GM13976 (cell line): ENCODE measurements at regions not wholly inside any gene's neighbourhood (a gene's known extent, or its start where the extent isn't known, plus 50 kb on each side); places are given as distances from the start of the nearest gene placed in this dataset.
"Not testable (repeated sequence)": the region's sequence is repeated elsewhere in the genome, so short reads cannot be mapped to it uniquely, and the experiment has no call there.

ENCODE experiments used
- DNase-seq: peaks from one replicate; pipeline ENCODE4 v3.0.0; 2012; ENCODE audit warnings: low spot score
- in situ Hi-C: fragments of 300-500 bp; cut with MboI; formaldehyde crosslinking; loops from one replicate; pipeline ENCODE4 v1.12.0; 2022; ENCODE audit warnings: low sequenced_read_pairs, mixed read lengths, inconsistent platforms; ENCODE audit not compliant: unreplicated experiment
- TF ChIP-seq, protein P1 (sequence below): IDR thresholded peaks from 2 replicates; pipeline ENCODE4 v1.5.1; 2012; ENCODE audit warnings: borderline replicate concordance, mild to moderate bottlenecking; ENCODE audit not compliant: insufficient read depth; ENCODE audit errors: extremely low read depth, missing control alignments, control extremely low read depth

DNA sequence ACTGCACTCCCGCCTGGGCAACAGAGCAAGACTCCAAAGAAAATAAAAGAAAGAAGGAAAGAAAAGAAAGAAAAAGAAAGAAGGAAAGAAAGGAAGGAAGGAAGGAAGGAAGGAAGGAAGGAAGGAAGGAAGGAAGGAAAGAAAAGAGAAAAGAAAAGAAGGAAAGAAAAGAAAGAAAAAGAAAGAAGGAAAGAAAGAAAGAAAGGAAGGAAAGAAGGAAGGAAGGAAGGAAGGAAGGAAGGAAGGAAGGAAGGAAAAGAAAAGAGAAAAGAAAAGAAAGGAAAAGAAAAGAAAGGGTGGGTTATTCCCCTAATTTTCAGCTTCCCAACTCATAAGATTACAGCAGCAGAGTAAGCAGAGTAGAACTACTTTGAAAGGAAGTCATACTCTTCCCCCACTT lies 64.4 kb downstream of the TMEM200C start:
- in situ Hi-C loops, DNase-seq: not testable (repeated sequence)

- no peak for DNase-seq
- in situ Hi-C loops, result no loop called here
- TF ChIP-seq, protein P1, sequence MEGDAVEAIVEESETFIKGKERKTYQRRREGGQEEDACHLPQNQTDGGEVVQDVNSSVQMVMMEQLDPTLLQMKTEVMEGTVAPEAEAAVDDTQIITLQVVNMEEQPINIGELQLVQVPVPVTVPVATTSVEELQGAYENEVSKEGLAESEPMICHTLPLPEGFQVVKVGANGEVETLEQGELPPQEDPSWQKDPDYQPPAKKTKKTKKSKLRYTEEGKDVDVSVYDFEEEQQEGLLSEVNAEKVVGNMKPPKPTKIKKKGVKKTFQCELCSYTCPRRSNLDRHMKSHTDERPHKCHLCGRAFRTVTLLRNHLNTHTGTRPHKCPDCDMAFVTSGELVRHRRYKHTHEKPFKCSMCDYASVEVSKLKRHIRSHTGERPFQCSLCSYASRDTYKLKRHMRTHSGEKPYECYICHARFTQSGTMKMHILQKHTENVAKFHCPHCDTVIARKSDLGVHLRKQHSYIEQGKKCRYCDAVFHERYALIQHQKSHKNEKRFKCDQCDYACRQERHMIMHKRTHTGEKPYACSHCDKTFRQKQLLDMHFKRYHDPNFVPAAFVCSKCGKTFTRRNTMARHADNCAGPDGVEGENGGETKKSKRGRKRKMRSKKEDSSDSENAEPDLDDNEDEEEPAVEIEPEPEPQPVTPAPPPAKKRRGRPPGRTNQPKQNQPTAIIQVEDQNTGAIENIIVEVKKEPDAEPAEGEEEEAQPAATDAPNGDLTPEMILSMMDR, result no peak
These were observed 66.4 kb downstream of the TMEM200C start for GRCh38 chr18:5828913-5829312.

DNA sequence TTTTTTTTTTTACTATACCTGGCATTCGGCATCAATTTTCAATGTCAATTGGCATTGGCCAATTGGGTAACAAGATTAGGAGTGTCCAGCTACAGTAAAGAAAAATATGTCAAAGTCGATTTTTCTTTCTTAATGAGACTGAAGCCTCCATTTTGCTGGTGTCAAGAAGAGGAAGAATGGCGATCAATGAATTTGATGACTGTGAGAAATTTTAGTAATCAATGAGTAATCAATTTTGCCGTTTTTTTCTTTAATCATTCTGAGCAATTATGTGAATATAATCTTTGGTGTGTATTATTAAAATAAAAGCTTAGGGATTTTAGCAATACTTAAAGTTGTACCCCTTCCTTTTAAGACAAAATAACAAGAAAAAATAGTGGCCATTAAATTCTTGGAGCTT lies 69.7 kb downstream of the TMEM200C start:
- TF ChIP-seq, protein P1, result no peak
- in situ Hi-C loops, result no loop called here
- no peak for DNase-seq

GRCh38 chr18:5824370-5824984 lies 70.8 kb downstream of the TMEM200C start:
- DNase-seq, result no peak
- in situ Hi-C loops, result no loop called here

DNA sequence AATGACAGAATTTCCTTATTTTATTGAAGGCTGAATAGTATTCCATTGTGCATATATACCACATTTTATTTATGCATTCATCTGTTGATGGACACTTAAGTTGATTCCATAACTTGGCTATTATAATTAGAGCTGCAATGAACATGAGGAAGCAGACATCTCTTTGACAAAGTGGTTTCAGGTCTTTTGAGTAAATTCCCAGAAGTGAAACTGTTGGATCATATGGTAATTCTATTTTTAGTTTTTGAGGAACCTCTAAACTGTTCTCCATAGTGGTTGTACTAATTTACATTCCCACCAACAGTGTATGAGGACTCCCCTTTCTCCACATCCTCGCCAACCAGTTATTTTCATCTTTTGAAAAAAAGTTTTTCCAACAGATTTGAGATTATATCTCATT lies 77.5 kb downstream of the TMEM200C start:
- in situ Hi-C loops, result no loop called here
- TF ChIP-seq, protein P1, result no peak
- DNase-seq, result no peak

More at GRCh38 chr18:5824370-5824984, 70.8 kb downstream of the TMEM200C start:
- TF ChIP-seq, protein P1, result no peak

GRCh38 chr18:5806860-5807259 lies 88.5 kb downstream of the TMEM200C start:
- in situ Hi-C loops, result no loop called here
- TF ChIP-seq, protein P1, result no peak
- no peak for DNase-seq

- in situ Hi-C loops, result no loop called here
- TF ChIP-seq, protein P1, result no peak
These were observed 107.4 kb downstream of the TMEM200C start for GRCh38 chr18:5787936-5788335.

More at GRCh38 chr18:5787936-5788335, 107.4 kb downstream of the TMEM200C start:
- DNase-seq, result no peak
